ENCODE measurements at regions not wholly inside any gene's neighbourhood (a gene's known extent, or its start where the extent isn't known, plus 50 kb on each side); places are given as distances from the start of the nearest gene placed in this dataset.

DNA sequence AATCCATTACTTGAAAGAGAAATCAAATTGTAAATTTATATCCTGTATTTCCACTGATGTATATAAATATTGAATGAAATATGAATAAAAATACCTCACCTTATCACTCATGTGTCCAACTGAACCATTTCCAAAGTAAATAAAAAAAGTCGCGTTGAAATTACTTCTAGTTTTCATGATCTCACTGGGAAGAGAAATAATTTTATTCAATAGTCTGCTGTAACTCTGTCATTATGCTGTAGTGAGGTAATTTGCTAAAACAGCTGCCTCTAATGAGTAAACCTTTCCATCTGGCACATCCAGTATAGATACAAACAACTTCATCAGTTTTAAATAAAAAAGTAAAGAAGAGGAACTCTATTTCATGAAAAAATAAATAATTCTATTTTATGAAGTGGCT, 611.5 kb downstream of the ZNF608 start:
- intact Hi-C loops (cut with DNase I, micrococcal nuclease): no loop called here
- Histone ChIP-seq H3K36me3 (ENCODE audit: low read depth) (no peaks in the 10 kb centered on the region), H3K4me1 (ENCODE audit: low read depth) (no peaks in the 10 kb centered on the region), H3K9me3 (no peaks in the 10 kb centered on the region), H3K4me3 (no peak overlapping the region)
- TF ChIP-seq, protein P1, sequence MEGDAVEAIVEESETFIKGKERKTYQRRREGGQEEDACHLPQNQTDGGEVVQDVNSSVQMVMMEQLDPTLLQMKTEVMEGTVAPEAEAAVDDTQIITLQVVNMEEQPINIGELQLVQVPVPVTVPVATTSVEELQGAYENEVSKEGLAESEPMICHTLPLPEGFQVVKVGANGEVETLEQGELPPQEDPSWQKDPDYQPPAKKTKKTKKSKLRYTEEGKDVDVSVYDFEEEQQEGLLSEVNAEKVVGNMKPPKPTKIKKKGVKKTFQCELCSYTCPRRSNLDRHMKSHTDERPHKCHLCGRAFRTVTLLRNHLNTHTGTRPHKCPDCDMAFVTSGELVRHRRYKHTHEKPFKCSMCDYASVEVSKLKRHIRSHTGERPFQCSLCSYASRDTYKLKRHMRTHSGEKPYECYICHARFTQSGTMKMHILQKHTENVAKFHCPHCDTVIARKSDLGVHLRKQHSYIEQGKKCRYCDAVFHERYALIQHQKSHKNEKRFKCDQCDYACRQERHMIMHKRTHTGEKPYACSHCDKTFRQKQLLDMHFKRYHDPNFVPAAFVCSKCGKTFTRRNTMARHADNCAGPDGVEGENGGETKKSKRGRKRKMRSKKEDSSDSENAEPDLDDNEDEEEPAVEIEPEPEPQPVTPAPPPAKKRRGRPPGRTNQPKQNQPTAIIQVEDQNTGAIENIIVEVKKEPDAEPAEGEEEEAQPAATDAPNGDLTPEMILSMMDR (IDR thresholded peaks at IDR 0.05): no peak
- no peak for DNase-seq
- no peak for ATAC-seq

DNA sequence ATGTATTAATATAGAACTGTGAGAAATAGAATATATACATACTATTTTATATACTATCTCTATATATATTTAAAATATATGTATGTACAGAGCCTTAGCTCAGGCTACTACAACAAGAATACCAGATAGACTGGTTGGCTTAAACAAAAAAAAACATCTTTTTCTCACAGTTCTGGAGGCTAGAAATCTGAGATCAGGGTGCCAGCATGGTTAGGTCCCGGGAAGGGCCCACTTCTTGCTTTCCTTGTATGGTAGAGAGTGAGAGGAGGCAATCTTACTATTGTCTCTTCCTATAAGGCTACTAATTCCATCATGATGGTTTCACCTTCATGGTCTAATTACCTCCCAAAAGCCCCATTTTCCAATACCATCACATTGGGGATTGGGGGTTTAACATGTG, 613.0 kb downstream of the ZNF608 start:
- DNase-seq (no peak), ATAC-seq (no peak)
- H3K36me3 ChIP-seq (ENCODE audit: low read depth): no peaks in the 10 kb centered on the region
- no peaks in the 10 kb centered on the region for H3K9me3 ChIP-seq
- intact Hi-C loops (cut with DNase I, micrococcal nuclease): no loop called here
- no peak overlapping the region for H3K4me3 ChIP-seq
- TF ChIP-seq, protein P1 (IDR thresholded peaks at IDR 0.05): no peak
- no peaks in the 10 kb centered on the region for H3K4me1 ChIP-seq (ENCODE audit: low read depth)

DNA sequence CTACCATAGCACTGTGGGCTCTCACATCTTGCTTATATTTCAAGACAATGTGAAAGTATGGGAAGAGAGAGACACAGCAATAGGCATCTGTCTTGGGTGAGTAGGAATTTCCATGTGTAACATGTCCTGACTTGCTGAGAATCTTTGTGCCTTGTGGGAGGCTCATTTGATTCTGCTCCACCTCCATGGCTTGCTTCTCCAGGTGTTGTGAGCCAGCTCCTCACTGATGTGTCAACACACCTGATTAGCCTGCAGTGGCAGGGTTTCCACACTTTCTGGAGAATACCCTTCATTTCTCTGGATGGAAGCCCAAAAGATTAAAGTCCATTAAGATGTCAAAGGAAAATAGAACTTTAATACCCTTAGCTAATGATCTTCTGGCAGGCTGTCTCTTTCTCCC, 613.6 kb downstream of the ZNF608 start:
- intact Hi-C loops (cut with DNase I, micrococcal nuclease): no loop called here
- Histone ChIP-seq H3K4me1 (ENCODE audit: low read depth) (no peaks in the 10 kb centered on the region), H3K9me3 (no peaks in the 10 kb centered on the region), H3K4me3 (no peak overlapping the region), H3K36me3 (ENCODE audit: low read depth) (no peaks in the 10 kb centered on the region)
- ATAC-seq (no peak), DNase-seq (no peak)
- TF ChIP-seq, protein P1 (IDR thresholded peaks at IDR 0.05): no peak

DNA sequence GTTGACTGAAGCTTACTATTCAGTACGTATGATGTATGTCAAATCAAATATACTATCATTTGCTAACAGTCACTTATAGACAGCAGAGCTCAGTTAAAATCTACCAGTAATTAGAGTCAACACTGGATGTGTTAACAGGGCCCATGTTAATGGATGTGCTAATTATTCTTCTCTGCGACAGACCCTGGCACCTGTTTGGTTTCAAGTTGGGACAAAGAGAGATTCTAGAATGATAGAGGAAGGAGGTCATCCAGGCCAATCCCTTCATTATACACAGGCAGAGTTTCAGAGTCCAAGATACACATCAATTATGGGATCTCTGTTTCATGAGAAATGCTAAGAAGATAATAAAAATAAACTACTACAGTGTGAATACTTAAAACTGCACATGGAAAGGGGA, 615.0 kb downstream of the ZNF608 start:
- intact Hi-C loops (cut with DNase I, micrococcal nuclease): no loop called here
- H3K4me3 ChIP-seq: no peak overlapping the region
- TF ChIP-seq, protein P1 (IDR thresholded peaks at IDR 0.05): no peak
- ATAC-seq (no peak), DNase-seq (no peak)
- no peaks in the 10 kb centered on the region for H3K9me3 ChIP-seq
- H3K4me1 ChIP-seq (ENCODE audit: low read depth): no peaks in the 10 kb centered on the region
- H3K36me3 ChIP-seq (ENCODE audit: low read depth): no peaks in the 10 kb centered on the region

DNA sequence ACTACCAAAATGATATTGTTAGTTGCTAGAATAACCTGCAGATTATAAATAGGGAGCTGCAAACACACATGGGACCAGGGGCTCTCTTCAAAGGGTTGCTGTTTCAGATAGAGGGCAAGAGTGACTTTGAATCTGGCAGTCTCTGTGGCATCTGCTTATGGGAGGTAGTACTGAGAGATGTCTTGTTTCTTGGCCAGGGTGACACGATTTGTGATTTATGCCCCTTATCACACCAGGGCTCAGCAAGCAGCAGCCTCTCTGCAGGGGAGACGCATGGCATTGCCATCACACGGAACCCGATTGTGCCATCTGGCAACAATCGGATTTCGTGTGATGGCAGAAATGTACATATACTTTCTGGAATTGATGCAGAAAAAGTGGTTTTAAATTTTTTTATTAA, 615.6 kb downstream of the ZNF608 start:
- Histone ChIP-seq H3K9me3 (no peaks in the 10 kb centered on the region), H3K36me3 (ENCODE audit: low read depth) (no peaks in the 10 kb centered on the region), H3K4me3 (no peak overlapping the region), H3K4me1 (ENCODE audit: low read depth) (no peaks in the 10 kb centered on the region)
- TF ChIP-seq, protein P1 (IDR thresholded peaks at IDR 0.05): no peak
- DNase-seq (no peak), ATAC-seq (no peak)
- intact Hi-C loops (cut with DNase I, micrococcal nuclease): no loop called here

DNA sequence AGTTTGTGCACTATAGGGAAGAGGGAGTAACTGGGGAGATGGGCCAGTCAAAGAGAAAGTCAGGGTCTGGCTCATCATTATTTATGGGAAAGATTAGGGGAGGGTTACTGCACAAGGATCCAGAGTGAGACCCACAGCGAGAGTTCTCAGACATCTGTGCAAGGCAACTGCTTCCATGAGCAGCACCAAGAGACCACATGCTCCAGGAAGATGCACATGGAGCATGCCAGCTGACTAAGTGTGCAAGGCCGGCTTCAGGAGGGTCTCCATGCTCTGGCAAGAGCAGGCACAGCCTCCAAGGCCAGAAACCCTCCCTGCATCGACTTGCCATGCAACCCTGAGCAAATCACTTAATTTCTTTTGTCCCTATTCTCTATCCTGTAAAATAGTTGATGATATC, 616.9 kb downstream of the CSNK1G3 start:
- H3K4me1 ChIP-seq (ENCODE audit: low read depth): no peaks in the 10 kb centered on the region
- no peak for DNase-seq
- no peaks in the 10 kb centered on the region for H3K9me3 ChIP-seq
- TF ChIP-seq, protein P1 (IDR thresholded peaks at IDR 0.05): no peak
- no peaks in the 10 kb centered on the region for H3K36me3 ChIP-seq (ENCODE audit: low read depth)
- intact Hi-C loops (cut with DNase I, micrococcal nuclease): no loop called here
- H3K4me3 ChIP-seq: no peak overlapping the region
- no peak for ATAC-seq

Data from mucosa of descending colon (tissue), 3 donors.